C4-2B (cell line): ENCODE measurements at regions not wholly inside any gene's neighbourhood (a gene's known extent, or its start where the extent isn't known, plus 50 kb on each side); places are given as distances from the start of the nearest gene placed in this dataset.

Experiments
- CTCF ChIP-seq: fragments of 450-650 bp; conservative IDR thresholded peaks from 2 replicates; pipeline ENCODE4 v1.5.1; 2017; ENCODE audit warnings: mild to moderate bottlenecking
- ZFX ChIP-seq: fragments of 450-650 bp; IDR thresholded peaks from 2 replicates; pipeline ENCODE4 v1.6.1; 2017

GRCh38 chr2:123493687-123494086 lies 531.4 kb upstream of the CNTNAP5 start:
- no peak for TF ChIP-seq CTCF
- no peak for TF ChIP-seq ZFX
